ENCODE measurements at regions not wholly inside any gene's neighbourhood (a gene's known extent, or its start where the extent isn't known, plus 50 kb on each side); places are given as distances from the start of the nearest gene placed in this dataset.

DNA sequence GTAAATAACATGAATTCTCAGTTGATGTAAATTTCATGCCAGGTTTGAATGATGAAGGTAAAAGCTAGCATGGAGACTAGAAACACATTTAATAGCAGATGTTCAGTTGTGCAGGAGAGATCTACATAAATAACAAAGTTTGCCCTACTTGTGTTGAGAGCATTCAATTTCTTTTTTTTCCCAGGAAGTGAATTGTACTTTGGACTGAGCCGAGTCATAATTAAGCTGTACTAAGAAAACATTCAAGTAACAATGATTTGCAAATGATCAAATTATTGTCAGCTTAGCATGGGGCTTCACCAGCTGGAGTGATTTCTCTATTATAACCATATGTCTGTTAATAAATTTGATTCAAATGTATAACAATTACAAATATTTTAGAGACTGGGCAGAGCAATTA is 893.5 kb upstream of the MAP3K7 start:
- TF ChIP-seq, protein P1, sequence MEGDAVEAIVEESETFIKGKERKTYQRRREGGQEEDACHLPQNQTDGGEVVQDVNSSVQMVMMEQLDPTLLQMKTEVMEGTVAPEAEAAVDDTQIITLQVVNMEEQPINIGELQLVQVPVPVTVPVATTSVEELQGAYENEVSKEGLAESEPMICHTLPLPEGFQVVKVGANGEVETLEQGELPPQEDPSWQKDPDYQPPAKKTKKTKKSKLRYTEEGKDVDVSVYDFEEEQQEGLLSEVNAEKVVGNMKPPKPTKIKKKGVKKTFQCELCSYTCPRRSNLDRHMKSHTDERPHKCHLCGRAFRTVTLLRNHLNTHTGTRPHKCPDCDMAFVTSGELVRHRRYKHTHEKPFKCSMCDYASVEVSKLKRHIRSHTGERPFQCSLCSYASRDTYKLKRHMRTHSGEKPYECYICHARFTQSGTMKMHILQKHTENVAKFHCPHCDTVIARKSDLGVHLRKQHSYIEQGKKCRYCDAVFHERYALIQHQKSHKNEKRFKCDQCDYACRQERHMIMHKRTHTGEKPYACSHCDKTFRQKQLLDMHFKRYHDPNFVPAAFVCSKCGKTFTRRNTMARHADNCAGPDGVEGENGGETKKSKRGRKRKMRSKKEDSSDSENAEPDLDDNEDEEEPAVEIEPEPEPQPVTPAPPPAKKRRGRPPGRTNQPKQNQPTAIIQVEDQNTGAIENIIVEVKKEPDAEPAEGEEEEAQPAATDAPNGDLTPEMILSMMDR (IDR thresholded peaks at IDR 0.05; ENCODE audit: poor library complexity, severe bottlenecking): no peak
- TF ChIP-seq POLR2AphosphoS5 (IDR thresholded peaks at IDR 0.05) (no peak), EP300 (conservative IDR thresholded peaks at IDR 0.05; ENCODE audit: poor library complexity, severe bottlenecking) (no peak), MXI1 (conservative IDR thresholded peaks at IDR 0.05; ENCODE audit: poor library complexity, severe bottlenecking) (no peak), TAF1 (IDR thresholded peaks at IDR 0.05; ENCODE audit: low read depth) (no peak), EZH2 (IDR thresholded peaks at IDR 0.05; ENCODE audit: borderline replicate concordance, insufficient read depth, low read length, poor library complexity, severe bottlenecking) (no peak), RAD21 (conservative IDR thresholded peaks at IDR 0.05) (no peak), SMC3 (conservative IDR thresholded peaks at IDR 0.05; ENCODE audit: poor library complexity) (no peak)
- TF ChIP-seq, protein P2, sequence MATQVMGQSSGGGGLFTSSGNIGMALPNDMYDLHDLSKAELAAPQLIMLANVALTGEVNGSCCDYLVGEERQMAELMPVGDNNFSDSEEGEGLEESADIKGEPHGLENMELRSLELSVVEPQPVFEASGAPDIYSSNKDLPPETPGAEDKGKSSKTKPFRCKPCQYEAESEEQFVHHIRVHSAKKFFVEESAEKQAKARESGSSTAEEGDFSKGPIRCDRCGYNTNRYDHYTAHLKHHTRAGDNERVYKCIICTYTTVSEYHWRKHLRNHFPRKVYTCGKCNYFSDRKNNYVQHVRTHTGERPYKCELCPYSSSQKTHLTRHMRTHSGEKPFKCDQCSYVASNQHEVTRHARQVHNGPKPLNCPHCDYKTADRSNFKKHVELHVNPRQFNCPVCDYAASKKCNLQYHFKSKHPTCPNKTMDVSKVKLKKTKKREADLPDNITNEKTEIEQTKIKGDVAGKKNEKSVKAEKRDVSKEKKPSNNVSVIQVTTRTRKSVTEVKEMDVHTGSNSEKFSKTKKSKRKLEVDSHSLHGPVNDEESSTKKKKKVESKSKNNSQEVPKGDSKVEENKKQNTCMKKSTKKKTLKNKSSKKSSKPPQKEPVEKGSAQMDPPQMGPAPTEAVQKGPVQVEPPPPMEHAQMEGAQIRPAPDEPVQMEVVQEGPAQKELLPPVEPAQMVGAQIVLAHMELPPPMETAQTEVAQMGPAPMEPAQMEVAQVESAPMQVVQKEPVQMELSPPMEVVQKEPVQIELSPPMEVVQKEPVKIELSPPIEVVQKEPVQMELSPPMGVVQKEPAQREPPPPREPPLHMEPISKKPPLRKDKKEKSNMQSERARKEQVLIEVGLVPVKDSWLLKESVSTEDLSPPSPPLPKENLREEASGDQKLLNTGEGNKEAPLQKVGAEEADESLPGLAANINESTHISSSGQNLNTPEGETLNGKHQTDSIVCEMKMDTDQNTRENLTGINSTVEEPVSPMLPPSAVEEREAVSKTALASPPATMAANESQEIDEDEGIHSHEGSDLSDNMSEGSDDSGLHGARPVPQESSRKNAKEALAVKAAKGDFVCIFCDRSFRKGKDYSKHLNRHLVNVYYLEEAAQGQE (IDR thresholded peaks at IDR 0.05; ENCODE audit: borderline replicate concordance): no peak
